Activated T-helper 17 cell treated with anti-CD3 and anti-CD28 coated beads, Interleukin-2, amount 50 U/mL, for 72 hours (primary cell): ENCODE measurements at regions not wholly inside any gene's neighbourhood (a gene's known extent, or its start where the extent isn't known, plus 50 kb on each side); places are given as distances from the start of the nearest gene placed in this dataset.
"Not testable (repeated sequence)": the region's sequence is repeated elsewhere in the genome, so short reads cannot be mapped to it uniquely, and the experiment has no call there.

Experiments
- ATAC-seq: fragments of 150-1000 bp; cut with Tn5 transposase; replicated peaks from 2 replicates; pipeline ENCODE4 v1.10.0; 2021; ENCODE audit warnings: mild to moderate bottlenecking, moderate library complexity
- H3K27ac Mint-ChIP-seq: one replicate; pipeline ENCODE4 v1.8.0; 2022; ENCODE audit warnings: mixed read lengths
- H3K27me3 Mint-ChIP-seq: one replicate; pipeline ENCODE4 v1.8.0; 2022; ENCODE audit warnings: mixed read lengths
- H3K36me3 Mint-ChIP-seq: one replicate; pipeline ENCODE4 v1.8.0; 2022; ENCODE audit warnings: low read depth, mild to moderate bottlenecking, mixed read lengths
- H3K4me1 Mint-ChIP-seq: one replicate; pipeline ENCODE4 v1.8.0; 2022; ENCODE audit warnings: mixed read lengths
- H3K4me3 Mint-ChIP-seq: one replicate; pipeline ENCODE4 v1.8.0; 2022; ENCODE audit warnings: mild to moderate bottlenecking, mixed read lengths
- H3K9me3 Mint-ChIP-seq: one replicate; pipeline ENCODE4 v1.8.0; 2022; ENCODE audit warnings: mixed read lengths

DNA sequence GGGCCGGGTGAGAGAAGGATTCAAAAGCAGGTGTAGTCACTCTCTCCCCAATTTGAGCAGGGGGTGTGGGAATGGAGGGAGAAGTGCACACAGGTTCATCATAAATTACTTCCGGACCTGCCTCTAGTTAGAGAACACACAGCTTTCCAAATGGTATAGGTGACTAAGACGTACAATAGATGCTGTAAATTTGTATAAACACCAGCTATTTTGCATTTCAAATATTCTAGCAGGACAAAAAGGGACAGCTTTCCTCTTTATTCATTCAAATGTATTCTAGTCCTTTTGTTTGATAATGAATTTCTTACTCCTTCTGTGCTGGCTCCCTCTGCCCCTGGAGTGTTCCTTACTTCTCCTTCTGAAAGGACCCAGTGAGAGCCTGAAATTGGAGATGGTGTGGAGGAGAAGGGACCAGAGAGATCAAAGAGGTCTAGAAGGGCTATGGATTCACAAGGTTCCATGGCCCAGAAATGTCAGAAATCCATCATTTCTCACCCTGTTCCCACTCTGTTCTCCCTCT, 53.2 kb upstream of the SH3BP4 start:
- Mint-ChIP-seq H3K36me3 (no peaks in the 10 kb centered on the region), H3K27me3 (peaks cover 13% of the 10 kb centered on the region), H3K27ac (no peak overlapping the region), H3K4me1 (no peaks in the 10 kb centered on the region), H3K9me3 (peaks cover 4% of the 10 kb centered on the region), H3K4me3 (no peak overlapping the region)
- no peak for ATAC-seq

DNA sequence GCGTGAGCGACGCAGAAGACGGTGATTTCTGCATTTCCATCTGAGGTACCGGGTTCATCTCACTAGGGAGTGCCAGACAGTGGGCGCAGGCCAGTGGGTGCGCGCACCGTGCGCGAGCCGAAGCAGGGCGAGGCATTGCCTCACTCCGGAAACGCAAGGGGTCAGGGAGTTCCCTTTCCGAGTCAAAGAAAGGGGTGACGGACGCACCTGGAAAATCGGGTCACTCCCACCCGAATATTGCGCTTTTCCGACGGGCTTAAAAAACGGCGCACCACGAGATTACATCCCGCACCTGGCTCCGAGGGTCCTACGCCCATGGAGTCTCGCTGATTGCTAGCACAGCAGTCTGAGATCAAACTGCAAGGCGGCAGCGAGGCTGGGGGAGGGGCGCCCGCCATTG, 63.4 kb upstream of the SH3BP4 start:
- not testable (repeated sequence) for ATAC-seq, H3K36me3 Mint-ChIP-seq, H3K4me1 Mint-ChIP-seq, H3K9me3 Mint-ChIP-seq, H3K4me3 Mint-ChIP-seq, H3K27ac Mint-ChIP-seq
- H3K27me3 Mint-ChIP-seq: peaks cover 20% of the 10 kb centered on the region

DNA sequence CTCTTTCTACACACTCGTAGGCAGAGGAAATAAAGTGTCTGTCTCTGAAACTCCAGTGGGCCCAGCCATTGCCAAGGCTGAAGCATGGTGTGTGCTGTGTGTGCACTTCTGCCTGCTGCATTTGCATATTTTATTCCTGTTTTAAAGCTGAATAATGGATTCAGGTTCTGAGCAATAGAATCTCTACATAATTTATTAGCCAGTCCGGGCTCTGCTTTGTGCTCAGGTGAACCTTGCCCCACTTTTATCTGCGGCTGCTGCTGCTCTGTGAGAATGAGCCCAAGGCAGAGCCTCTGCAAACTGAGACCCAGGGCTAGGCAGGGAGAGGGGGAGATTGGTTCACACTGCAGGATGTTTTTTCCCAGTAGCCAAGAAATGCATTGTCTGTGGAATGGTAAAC, 64.6 kb upstream of the SH3BP4 start:
- no peaks in the 10 kb centered on the region for H3K36me3 Mint-ChIP-seq
- no peaks in the 10 kb centered on the region for H3K4me1 Mint-ChIP-seq
- H3K4me3 Mint-ChIP-seq: no peak overlapping the region
- H3K9me3 Mint-ChIP-seq: peaks cover 4% of the 10 kb centered on the region
- no peak overlapping the region for H3K27ac Mint-ChIP-seq
- peaks cover 22% of the 10 kb centered on the region for H3K27me3 Mint-ChIP-seq
- ATAC-seq: no peak

DNA sequence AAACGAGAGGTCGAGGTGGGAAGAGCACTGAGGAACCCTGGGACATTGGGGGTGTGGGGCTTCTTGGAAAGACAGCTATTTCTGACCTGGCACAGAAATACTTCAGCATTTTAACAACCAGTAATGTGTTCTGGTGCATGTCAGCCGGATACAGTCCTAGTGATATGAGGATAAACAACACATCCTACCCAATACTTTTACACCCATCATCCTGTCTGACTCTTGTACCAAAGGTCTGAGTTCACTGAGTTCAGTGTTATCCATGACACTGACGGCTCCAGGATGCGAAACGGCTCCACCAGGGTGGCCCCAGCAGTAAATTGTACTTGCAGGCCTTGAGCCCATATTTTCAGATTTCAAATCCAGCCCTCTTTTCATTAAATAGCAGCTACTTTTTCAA, 65.9 kb upstream of the SH3BP4 start:
- peaks cover 4% of the 10 kb centered on the region for H3K9me3 Mint-ChIP-seq

DNA sequence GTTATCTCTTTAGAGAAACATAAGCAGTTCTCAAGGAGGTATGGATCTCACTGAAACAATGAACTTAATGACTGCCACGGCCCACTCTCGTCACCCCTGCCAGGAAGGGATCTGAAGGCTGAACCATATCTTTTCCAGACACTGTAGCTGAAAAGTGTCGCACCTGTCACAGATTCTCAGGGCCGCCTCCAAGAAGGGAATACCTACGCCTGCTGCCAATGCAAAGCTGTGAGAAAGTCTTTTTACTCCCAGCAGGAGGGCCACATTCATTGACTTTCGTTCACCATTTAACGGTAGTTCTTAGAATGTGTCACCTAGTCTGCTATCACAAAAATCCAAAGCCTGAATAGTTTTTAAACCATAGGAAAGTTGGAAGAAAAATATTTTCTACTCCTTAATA, 66.7 kb upstream of the SH3BP4 start:
- Mint-ChIP-seq H3K27ac (no peak overlapping the region), H3K27me3 (peaks cover 22% of the 10 kb centered on the region), H3K4me3 (no peak overlapping the region), H3K36me3 (no peaks in the 10 kb centered on the region), H3K9me3 (peaks cover 4% of the 10 kb centered on the region), H3K4me1 (no peaks in the 10 kb centered on the region)
- ATAC-seq: no peak

More for the DNA sequence above, 65.9 kb upstream of the SH3BP4 start:
- no peaks in the 10 kb centered on the region for H3K36me3 Mint-ChIP-seq
- no peaks in the 10 kb centered on the region for H3K4me1 Mint-ChIP-seq
- peaks cover 22% of the 10 kb centered on the region for H3K27me3 Mint-ChIP-seq
- ATAC-seq: no peak
- no peak overlapping the region for H3K4me3 Mint-ChIP-seq
- no peak overlapping the region for H3K27ac Mint-ChIP-seq

DNA sequence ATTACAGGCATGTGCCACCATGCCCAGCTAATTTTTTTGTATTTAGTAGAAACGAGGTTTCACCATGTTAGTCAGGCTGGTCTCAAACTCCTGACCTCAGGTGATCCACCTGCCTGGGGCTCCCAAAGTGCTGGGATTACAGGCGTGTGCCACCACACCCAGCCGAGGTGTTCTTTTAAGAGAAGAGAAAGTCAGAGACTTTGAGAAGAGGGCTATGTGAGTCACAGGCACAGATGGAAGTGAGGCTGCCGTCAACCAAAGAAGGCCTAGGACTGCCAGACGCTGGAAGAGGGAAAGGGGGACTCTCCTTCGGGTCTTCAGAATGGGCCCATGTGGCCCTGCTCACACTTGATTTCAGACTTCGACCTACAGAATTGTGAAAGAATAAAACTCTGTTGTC, 67.2 kb upstream of the SH3BP4 start:
- Mint-ChIP-seq H3K36me3 (no peaks in the 10 kb centered on the region), H3K4me3 (no peak overlapping the region), H3K27me3 (peaks cover 22% of the 10 kb centered on the region), H3K4me1 (no peaks in the 10 kb centered on the region), H3K27ac (no peak overlapping the region), H3K9me3 (peaks cover 4% of the 10 kb centered on the region)
- ATAC-seq: no peak

DNA sequence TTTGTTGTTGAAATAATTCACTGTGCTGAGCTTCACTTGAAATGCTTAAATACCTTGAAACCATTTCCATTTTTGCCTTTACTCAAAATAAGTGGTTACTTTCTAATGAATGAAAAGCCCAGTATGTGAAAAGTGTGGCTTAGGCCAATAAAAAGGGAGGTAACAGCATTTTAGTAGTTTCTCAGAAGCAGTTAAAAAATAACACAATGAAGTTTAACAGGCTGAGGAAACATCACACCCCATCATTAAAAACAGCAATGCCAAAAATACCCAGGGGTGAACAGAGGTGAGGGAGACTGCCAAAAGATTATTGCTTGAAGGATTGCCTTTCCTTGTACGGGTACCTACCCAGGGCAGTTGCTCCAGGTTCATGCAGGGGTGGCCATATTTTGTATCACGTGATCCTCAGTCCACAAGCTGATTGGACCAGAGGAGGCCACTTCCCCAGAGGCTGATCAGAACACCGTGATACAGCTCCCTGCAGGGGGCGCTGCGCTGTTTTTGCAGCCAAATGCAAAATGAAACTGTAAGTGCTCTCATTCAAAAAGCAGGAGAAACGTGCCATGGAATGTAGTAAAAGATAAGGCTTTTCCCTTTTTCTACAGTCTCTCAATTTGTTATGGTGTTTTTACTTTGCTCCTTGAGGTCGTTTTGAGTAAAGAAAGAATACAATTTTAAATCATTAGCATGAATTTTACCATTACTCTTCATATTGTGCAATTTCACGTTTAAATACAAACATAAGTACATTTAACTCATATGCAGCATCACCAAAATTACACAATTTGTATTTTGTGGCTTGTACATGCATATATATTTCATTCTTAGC, 70.2 kb upstream of the SH3BP4 start:
- no peak overlapping the region for H3K4me3 Mint-ChIP-seq
- H3K36me3 Mint-ChIP-seq: no peaks in the 10 kb centered on the region
- H3K27ac Mint-ChIP-seq: no peak overlapping the region
- no peaks in the 10 kb centered on the region for H3K4me1 Mint-ChIP-seq
- ATAC-seq: peak; percentile 67
- H3K9me3 Mint-ChIP-seq: no peaks in the 10 kb centered on the region
- H3K27me3 Mint-ChIP-seq: peaks cover 20% of the 10 kb centered on the region

DNA sequence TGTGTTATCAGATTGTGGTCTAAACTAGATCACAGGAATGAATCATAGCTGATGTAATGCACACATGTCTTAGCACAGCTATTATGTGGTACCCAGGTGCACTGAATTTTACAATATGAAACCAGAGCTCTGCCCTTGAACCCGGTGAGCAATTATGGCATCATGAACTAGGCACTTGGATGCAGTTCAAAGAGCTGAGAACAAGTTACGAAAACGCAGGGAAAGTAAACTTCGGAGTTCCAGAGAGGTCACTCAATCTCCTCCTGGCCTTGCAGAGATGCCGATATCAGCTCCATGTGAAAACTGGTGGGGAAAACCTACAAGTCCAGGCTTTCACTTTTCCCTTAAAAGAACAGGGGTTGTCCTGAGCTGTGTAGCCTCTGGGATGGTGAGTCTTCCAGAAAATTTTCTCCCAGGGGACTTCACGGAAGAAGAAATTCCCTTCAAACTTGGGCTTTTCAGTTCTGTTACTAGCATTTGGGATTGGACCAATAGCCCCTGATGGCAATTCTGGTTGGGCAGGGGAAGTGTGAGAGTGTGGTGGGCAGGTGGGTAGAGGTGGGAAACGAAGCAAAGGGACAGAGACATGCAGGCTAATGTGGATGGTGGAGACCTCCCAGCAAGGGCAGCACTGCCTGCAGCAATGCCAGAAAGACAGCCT, 71.1 kb upstream of the SH3BP4 start:
- H3K4me1 Mint-ChIP-seq: no peaks in the 10 kb centered on the region
- no peak overlapping the region for H3K27ac Mint-ChIP-seq
- no peaks in the 10 kb centered on the region for H3K9me3 Mint-ChIP-seq
- H3K4me3 Mint-ChIP-seq: no peak overlapping the region
- peaks cover 23% of the 10 kb centered on the region for H3K27me3 Mint-ChIP-seq
- no peaks in the 10 kb centered on the region for H3K36me3 Mint-ChIP-seq
- ATAC-seq: peak; percentile 72

DNA sequence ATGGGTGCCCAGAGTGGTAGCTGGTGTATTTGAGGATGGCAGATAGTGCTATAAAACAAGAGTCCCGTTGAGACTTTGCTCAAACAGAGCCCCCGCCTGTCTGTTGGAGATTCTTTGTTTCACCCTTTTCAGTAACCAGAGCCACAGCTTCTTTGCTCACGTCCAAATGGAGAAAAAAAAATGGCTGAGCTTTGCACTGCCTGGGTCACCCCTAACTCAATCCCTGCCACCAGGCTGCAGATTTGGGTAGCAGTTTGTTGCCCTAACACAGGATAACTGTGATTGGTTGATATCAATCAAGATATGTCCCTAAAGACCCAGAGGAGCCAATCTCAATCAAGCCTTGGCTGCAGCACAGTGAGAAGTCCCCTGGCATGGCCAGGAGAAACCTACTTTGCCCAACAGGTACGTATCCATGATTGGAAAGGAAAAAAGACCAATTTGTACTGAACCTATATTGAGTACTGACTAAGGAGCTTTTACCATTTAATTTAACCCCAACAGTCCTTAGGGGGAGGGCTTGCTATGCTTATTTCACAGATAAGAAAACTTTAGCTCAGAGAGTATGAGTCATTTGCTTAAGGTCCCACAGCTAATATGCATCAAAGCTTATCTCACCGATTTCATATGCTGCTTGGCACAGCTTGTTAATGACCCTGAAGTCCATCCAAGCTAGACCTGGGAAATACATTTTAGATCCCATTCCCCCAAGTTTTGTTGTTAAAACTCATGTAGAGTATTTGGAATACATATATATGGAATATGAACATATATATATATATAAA, 72.0 kb upstream of the SH3BP4 start:
- H3K4me3 Mint-ChIP-seq: no peak overlapping the region
- H3K36me3 Mint-ChIP-seq: no peaks in the 10 kb centered on the region
- H3K27me3 Mint-ChIP-seq: peaks cover 21% of the 10 kb centered on the region
- ATAC-seq: no peak
- H3K9me3 Mint-ChIP-seq: no peaks in the 10 kb centered on the region
- H3K4me1 Mint-ChIP-seq: no peaks in the 10 kb centered on the region
- no peak overlapping the region for H3K27ac Mint-ChIP-seq

DNA sequence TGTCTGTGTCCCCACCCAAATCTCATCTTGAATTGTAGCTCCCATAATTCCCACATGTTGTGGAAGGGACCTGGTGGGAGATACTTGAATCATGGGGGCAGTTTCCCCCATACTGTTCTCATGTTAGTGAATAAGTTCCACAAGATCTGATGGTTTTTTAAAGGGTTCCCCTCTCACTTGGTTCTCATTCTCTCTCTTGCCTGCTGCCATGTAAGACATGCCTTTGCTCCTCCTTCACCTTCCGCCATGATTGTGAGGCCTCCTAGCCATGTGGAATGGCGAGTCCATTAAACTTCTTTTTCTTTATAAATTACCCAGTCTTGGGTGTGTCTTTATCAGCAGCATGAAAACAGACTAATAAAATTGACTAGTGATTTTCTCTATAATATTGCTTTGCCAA, 75.2 kb upstream of the SH3BP4 start:
- not testable (repeated sequence) for ATAC-seq, H3K27ac Mint-ChIP-seq, H3K4me1 Mint-ChIP-seq, H3K9me3 Mint-ChIP-seq, H3K4me3 Mint-ChIP-seq, H3K36me3 Mint-ChIP-seq
- peaks cover 22% of the 10 kb centered on the region for H3K27me3 Mint-ChIP-seq

DNA sequence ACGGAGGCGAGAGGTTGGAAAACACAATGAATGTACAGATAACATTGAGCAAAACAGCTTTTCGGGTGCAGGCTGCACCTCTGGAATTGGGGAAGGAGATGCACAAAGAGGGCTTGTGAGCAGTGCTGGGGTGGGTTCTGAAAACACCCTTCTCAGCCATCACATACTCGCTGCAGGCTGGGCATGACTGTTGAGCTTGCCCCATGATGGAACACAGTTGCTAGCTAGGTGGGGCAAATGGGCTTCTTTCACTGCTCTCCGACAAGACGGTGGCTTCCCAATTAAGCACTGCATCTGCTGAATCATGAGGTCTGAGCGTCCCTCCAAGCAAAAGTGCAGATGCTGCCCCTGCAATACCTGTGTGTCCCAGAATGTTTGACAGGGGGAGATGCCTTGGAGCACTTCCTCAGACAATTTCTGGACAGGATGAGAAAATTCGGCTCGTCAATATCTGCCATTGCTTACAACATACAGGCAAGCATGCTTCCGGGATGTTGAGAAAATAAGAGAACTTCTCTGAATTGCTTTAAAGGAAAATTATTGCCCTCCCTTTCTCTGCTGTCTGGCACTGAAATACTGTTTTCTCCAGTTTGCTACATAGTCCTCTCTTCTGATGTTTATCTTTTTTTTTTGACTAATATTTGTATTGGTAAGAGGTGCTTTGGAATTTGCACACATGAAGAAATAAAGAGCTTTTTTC, 77.3 kb upstream of the SH3BP4 start:
- Mint-ChIP-seq H3K4me1 (no peaks in the 10 kb centered on the region), H3K4me3 (no peak overlapping the region), H3K27ac (no peak overlapping the region), H3K9me3 (no peaks in the 10 kb centered on the region), H3K36me3 (no peaks in the 10 kb centered on the region), H3K27me3 (peaks cover 34% of the 10 kb centered on the region)
- no peak for ATAC-seq

DNA sequence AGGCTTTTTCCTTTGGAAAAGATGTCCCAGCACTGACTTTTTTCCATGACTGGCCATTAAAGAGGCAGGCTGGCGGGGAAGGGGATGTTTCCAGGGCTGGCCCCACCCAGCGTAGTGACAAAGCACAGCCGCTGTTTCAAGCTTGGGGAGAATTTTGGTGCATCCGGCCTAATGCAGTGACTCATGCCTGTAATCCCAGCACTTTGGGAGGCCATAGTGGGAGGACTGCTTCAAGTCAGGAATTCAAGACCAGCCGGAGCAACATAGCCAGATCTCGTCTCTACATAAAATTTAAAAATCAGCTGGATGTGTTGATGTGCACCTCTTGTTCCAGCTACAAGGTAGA, 78.0 kb upstream of the SH3BP4 start:
- no peaks in the 10 kb centered on the region for H3K36me3 Mint-ChIP-seq

DNA sequence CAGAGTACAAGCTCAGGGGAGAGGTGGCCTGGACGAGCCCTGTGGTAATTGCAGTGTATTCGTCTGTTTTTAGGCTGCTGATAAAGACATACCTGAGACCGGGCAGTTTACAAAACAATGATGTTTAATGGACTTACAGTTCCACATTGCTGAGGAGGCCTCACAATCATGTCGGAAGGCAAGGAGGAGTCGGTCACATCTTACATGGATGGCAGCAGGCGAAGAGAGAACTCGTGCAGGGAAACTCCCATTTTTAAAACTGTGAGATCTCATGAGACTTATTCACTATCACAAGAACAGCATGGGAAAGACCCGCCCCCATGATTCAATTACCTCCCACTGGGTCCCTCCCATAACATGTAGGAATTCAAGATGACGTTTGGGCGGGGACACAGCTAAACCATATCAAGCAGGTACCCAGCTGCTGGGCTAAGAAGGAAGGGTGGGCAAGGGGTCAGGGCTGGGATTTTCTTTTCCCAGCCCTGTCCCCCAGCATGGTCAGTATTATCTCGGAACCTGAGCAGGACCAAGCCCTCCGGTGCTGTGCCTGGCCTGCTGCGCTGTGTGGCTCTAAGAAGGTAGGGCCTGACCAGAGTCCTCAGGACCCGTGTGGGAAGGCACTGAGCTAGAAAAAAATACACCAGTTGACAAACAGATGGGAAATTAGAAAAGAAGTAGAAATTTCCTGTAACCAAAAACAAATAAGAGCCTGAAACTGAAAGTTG, 78.6 kb upstream of the SH3BP4 start:
- Mint-ChIP-seq H3K4me3 (no peak overlapping the region), H3K9me3 (no peaks in the 10 kb centered on the region), H3K4me1 (no peaks in the 10 kb centered on the region), H3K27ac (no peak overlapping the region), H3K27me3 (peaks cover 37% of the 10 kb centered on the region), H3K36me3 (no peaks in the 10 kb centered on the region)
- ATAC-seq: no peak

More for the DNA sequence above, 78.0 kb upstream of the SH3BP4 start:
- no peak for ATAC-seq
- H3K27ac Mint-ChIP-seq: no peak overlapping the region
- H3K27me3 Mint-ChIP-seq: peaks cover 37% of the 10 kb centered on the region
- no peaks in the 10 kb centered on the region for H3K4me1 Mint-ChIP-seq
- no peaks in the 10 kb centered on the region for H3K9me3 Mint-ChIP-seq
- no peak overlapping the region for H3K4me3 Mint-ChIP-seq

DNA sequence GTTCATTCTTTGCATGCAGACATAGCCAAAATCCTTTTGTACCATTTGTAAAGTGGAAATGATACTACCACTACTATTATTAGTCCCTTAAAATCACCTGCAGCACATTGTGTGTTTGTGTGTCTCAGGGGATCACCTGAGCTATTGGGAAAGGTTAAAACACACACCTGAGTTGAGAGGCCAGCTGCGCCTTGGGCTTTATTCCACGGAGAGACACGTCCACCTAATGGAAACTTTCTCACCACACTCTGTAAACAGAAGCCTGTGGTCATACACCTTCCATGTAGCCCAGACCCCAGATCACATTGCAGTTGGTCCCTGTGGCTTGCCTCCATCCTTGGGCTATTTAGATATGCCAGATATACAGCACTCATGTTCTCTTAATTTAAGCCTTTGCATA, 81.8 kb upstream of the SH3BP4 start:
- H3K4me3 Mint-ChIP-seq: no peak overlapping the region
- no peak for ATAC-seq
- H3K27ac Mint-ChIP-seq: no peak overlapping the region
- H3K27me3 Mint-ChIP-seq: peaks cover 22% of the 10 kb centered on the region
- H3K4me1 Mint-ChIP-seq: no peaks in the 10 kb centered on the region
- H3K9me3 Mint-ChIP-seq: no peaks in the 10 kb centered on the region
- H3K36me3 Mint-ChIP-seq: no peaks in the 10 kb centered on the region
